NCI-H748 treated with DMSO at 0.1 percent for 48 hours (cell line): ENCODE measurements at regions not wholly inside any gene's neighbourhood (a gene's known extent, or its start where the extent isn't known, plus 50 kb on each side); places are given as distances from the start of the nearest gene placed in this dataset.
"Not testable (repeated sequence)": the region's sequence is repeated elsewhere in the genome, so short reads cannot be mapped to it uniquely, and the experiment has no call there.

Experiments
- DNase-seq: peaks from one replicate; lab custom pipeline; 2025; lab: John Stamatoyannopoulos, UW

DNA sequence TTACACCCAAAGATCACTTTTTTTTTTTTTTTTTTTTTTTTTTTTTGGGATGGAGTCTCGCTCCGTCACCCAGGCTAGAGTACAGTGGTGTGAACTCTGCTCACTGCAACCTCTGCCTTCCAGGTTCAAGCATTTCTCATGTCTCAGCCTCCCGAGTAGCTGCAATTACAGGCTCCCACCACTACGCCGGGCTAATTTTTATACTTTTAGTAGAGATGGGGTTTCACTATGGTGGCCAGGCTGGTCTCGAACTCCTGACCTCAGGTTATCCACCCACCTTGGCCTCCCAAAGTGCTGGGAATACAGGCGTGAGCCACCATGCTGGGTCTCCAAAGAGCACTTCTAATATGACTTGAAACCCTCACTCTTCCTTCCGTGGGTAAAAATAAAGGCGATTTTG, 152.2 kb upstream of the SPACA7 start:
- not testable (repeated sequence) for DNase-seq

GRCh38 chr13:112225429-112226090, 150.6 kb upstream of the SPACA7 start:
- no peak for DNase-seq

- no peak for DNase-seq
These were observed 149.7 kb upstream of the SPACA7 start for GRCh38 chr13:112226320-112227002.

DNA sequence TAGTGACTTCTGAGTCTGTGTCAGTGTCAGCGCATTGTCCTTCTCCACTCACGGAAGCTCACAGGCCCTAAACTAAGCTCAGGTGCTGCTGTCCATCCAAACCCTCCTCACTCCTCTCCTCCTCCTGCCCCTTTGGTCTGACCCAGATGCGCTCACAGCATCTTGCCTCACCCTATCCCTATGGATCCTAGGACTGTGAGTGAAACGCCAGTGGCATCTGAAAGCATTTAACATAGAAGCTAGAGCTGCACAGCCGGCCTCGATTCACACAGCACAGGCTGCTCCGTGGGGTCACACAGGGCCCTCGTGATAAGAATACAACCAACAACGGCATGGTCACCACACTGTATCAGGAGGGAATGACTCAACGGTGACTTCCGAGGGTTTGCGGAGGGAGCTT, 149.1 kb upstream of the SPACA7 start:
- DNase-seq = no peak

DNA sequence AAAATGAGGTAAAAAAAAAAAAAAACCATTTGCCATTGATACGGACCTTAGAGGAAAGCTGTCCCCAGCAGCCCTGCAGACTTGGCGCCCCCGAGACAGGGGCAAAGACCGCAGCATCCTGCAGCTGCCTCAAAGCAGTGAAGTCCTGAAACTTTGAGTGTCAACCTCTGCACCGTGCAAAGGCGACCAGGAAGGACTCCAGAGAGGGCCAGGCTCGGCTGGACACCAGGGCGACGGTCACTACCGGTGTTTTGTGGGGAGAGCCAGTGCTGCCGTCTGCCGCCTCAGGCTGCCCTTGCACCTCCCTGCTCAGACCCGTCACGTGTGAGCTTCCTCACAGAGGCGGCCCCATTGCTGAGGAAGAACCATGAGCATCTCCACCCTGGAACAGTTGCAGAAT, 146.7 kb upstream of the SPACA7 start:
- no peak for DNase-seq

GRCh38 chr13:112229992-112230872, 145.9 kb upstream of the SPACA7 start:
- no peak for DNase-seq

- DNase-seq = no peak
These were observed 144.6 kb upstream of the SPACA7 start for GRCh38 chr13:112231451-112232083.

DNA sequence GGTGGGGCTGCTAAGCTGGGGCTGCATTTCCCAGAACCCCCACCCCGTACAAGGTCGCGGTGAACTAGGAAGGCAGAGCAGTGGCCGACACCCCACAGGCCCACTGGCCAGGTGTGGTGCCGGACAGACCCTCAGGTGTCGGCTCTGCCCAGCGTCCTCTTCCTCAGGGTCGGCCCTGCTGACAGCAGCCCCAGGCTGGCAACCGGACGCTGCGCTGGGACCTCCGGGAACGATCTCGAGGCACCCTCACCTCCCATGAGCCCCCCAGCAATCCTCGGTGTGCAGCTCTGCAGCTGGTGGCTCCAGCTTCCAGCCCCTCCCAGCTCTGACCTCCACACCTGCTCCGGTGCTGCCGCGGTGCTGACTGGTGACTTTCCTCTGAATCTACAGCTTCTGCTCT, 142.9 kb upstream of the SPACA7 start:
- no peak for DNase-seq

- no peak for DNase-seq
These were observed 142.4 kb upstream of the SPACA7 start for GRCh38 chr13:112233716-112234115.

DNA sequence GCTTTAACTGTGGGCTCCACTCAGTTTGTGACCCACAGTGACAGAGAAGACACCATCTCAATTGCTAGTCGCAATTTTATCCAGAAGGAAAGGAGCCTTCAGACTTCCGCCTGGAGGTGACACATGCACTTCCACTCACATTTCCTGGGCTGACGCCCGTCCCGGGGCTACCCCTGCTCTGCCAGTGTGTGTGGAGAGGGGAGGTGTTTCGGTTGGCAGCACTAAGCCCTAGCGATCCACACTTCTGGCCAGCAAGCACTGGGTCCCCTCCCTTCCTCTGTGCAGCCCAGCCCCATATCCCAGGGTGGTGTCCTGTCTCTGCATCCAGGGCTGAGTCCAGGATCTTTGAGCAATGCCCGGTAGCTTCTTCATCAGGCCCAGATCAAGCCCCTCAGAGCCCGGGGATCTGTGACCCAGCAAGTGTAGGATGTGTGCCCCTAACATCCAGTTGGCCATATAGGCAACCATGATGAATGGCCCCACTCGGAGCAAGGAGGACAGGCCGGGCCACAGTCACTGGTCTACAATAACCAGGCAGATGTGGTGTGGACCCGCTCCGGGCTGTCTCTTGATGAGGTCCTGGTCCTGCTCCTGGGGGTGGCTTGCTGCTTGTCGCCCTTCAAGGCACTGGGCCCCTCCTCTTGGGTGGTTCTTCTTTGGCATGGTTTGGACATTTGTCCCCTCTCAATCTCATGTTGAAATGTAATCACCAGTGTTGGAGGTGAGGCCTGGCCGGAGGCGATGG, 141.9 kb upstream of the SPACA7 start:
- DNase-seq = no peak

DNA sequence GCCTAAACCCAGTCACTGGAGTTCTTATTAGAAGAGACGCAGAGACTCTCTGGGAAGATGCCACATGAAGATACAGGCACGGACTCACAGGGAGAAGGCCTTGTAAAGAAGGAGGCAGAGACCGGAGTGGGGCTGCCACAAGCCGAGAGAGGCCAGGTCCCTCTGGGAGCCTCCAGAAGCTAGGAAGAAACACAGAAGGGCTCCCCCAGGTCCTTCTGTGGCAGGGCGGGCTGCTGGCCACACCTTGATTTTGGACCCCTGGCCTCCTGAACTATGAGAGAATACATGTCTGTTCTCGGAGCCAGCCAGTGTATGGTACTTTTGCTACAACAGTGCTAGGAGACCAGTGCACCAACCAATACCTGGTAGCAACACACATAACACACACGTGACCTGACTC, 140.1 kb upstream of the SPACA7 start:
- no peak for DNase-seq

- DNase-seq = no peak
These were observed 139.5 kb upstream of the SPACA7 start for GRCh38 chr13:112236539-112237197.

- no peak for DNase-seq
These were observed 137.6 kb upstream of the SPACA7 start for GRCh38 chr13:112238436-112238995.

DNA sequence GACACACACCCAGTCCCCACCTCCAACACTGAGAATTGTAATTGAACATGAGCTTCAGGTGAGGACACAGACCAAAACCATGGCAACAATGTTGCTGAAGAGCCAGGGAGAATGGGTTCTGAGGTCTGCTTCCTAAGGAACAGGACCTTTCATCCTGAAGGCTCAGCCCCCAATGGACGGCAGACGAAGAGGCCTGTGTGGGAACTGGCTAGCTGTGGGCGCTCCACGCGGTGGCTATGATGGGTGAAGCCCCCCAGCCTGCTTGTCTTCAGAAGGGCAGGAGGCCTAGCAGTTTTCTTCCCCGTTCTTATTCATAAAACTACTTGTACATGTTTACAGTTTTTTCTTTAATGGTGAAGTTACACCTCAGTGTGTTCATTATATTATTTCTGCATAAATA, 136.1 kb upstream of the SPACA7 start:
- no peak for DNase-seq

GRCh38 chr13:112241288-112241687, 134.9 kb upstream of the SPACA7 start:
- DNase-seq = peak; percentile 60

DNA sequence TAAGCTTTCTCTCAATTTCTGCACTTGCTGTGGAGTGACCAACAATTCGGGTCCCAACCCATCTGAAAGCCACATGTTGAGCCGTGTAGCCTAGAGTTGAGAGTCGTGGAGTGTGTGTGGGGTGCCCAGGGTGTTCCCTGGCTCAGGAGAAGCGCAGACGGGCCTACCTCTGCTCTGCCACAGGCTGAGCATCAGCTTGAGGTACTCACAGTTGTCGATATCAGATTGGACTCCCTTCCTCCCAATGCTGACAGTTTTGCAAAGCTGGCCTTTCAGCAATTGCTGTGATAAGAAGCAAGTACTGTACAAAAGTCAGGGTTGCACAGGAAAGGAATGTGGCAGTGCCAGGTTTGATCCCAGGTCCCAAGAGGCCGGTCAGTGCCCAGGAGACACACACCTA, 133.4 kb upstream of the SPACA7 start:
- DNase-seq = no peak

- no peak for DNase-seq
These were observed 132.1 kb upstream of the SPACA7 start for GRCh38 chr13:112244061-112244460.

- no peak for DNase-seq
These were observed 131.5 kb upstream of the SPACA7 start for GRCh38 chr13:112244495-112245177.

- no peak for DNase-seq
These were observed 130.9 kb upstream of the SPACA7 start for GRCh38 chr13:112245179-112245724.

GRCh38 chr13:112245989-112246388, 130.2 kb upstream of the SPACA7 start:
- DNase-seq = no peak
